Neural cell (in vitro differentiated cells): ENCODE measurements at regions not wholly inside any gene's neighbourhood (a gene's known extent, or its start where the extent isn't known, plus 50 kb on each side); places are given as distances from the start of the nearest gene placed in this dataset.

ENCODE experiments used
- CTCF ChIP-seq: fragments of 450-650 bp; IDR thresholded peaks from 2 replicates; pipeline ENCODE4 v1.5.1; 2014; ENCODE audit warnings: antibody characterized with exemption, mild to moderate bottlenecking, moderate library complexity; ENCODE audit not compliant: poor library complexity, severe bottlenecking
- EP300 ChIP-seq: fragments of 450-650 bp; conservative IDR thresholded peaks from 2 replicates; pipeline ENCODE4 v1.6.1; 2014; ENCODE audit warnings: antibody characterized with exemption, mild to moderate bottlenecking, moderate library complexity; ENCODE audit not compliant: poor library complexity, severe bottlenecking
- EZH2 ChIP-seq: fragments of 200-600, 300-800 bp; shearing (Covaris generic), sonication (generic); IDR thresholded peaks from 2 replicates; pipeline ENCODE4 v1.6.1; 2014; ENCODE audit warnings: antibody characterized with exemption, low read length, borderline replicate concordance, mild to moderate bottlenecking; ENCODE audit not compliant: insufficient read depth, poor library complexity, severe bottlenecking
- POLR2AphosphoS5 ChIP-seq: IDR thresholded peaks from 2 replicates; pipeline ENCODE4 v1.6.1; 2012
- REST ChIP-seq: IDR thresholded peaks from 2 replicates; pipeline ENCODE4 v1.6.1; 2012; ENCODE audit warnings: borderline replicate concordance
- SMC3 ChIP-seq: fragments of 450-650 bp; conservative IDR thresholded peaks from 2 replicates; pipeline ENCODE4 v1.6.1; 2014; ENCODE audit warnings: antibody characterized with exemption, mild to moderate bottlenecking, moderate library complexity; ENCODE audit not compliant: poor library complexity
- TAF1 ChIP-seq: IDR thresholded peaks from 2 replicates; pipeline ENCODE4 v1.6.1; 2012; ENCODE audit warnings: low read depth

- no peak for TF ChIP-seq CTCF
- no peak for TF ChIP-seq EP300
- no peak for TF ChIP-seq REST
- no peak for TF ChIP-seq SMC3
- no peak for TF ChIP-seq TAF1
- TF ChIP-seq POLR2AphosphoS5: no peak
- no peak for TF ChIP-seq EZH2
Measured at GRCh38 chr2:160751021-160751420, 257.4 kb upstream of the RBMS1 start.
